ENCODE measurements at regions not wholly inside any gene's neighbourhood (a gene's known extent, or its start where the extent isn't known, plus 50 kb on each side); places are given as distances from the start of the nearest gene placed in this dataset.
"Not testable (repeated sequence)": the region's sequence is repeated elsewhere in the genome, so short reads cannot be mapped to it uniquely, and the experiment has no call there.

GRCh38 chr4:65227628-65228027 lies 442.7 kb downstream of the EPHA5 start:
- no peak overlapping the region for H3K4me3 ChIP-seq

DNA sequence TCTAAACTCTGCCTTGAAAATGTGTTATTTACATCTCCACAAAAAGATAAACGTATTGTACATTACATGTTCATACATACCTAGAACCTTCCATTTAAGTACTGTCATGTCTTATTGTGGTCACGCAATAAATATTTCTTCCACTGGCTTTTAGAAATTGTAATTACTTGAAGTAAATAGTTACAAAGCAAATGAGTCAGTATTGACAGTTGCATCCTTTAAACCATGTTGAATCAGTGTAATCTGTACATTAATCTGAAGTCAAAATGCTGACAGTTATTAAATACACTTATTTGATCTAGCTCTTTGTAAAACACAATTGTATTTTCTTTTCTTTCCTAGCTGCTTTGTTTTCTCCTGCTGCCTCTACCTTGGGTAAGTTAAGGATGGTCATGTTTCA lies 446.7 kb downstream of the EPHA5 start:
- H3K4me3 ChIP-seq, result no peak overlapping the region
- no peak for TF ChIP-seq CTCF (IDR thresholded peaks at IDR 0.05)
- H3K27ac ChIP-seq, result no peak overlapping the region
- DNase-seq (ENCODE audit: low spot score), result no peak

More at GRCh38 chr4:65227628-65228027, 442.7 kb downstream of the EPHA5 start:
- no peak for DNase-seq (ENCODE audit: low spot score)
- no peak for TF ChIP-seq CTCF (IDR thresholded peaks at IDR 0.05)
- H3K27ac ChIP-seq, result no peak overlapping the region

- DNase-seq (ENCODE audit: low spot score); H3K4me3 ChIP-seq; H3K27ac ChIP-seq: not testable (repeated sequence)
Measured at GRCh38 chr4:65223074-65223473, 447.2 kb downstream of the EPHA5 start.

DNA sequence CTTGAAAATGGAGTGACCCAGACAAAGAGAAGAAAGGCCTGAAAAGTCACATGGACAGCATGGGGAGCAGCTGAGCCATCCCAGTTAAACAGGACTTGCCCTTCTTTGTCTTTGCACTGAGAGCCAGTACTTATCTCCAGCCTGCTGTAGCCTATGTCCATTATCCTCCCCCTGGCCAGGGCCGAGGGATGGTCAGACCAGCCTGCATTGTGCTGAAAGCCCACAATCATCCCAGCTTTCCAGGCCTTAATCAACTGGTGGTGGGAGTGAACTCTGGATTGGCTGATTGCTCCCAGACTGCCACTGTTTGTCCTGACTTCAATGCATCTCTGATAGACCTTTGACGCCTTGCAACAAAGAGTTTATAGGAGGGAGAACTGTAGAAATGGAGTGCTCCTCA lies 453.1 kb downstream of the EPHA5 start:
- no peak for TF ChIP-seq CTCF (IDR thresholded peaks at IDR 0.05)
- no peak overlapping the region for H3K27ac ChIP-seq
- no peak for DNase-seq (ENCODE audit: low spot score)
- no peak overlapping the region for H3K4me3 ChIP-seq

- no peak for TF ChIP-seq CTCF (IDR thresholded peaks at IDR 0.05)
- Histone ChIP-seq H3K4me3 (no peak overlapping the region), H3K27ac (no peak overlapping the region)
- DNase-seq (ENCODE audit: low spot score), result no peak
Measured at GRCh38 chr4:65202853-65203236, 467.4 kb downstream of the EPHA5 start.

- no peak for TF ChIP-seq CTCF (IDR thresholded peaks at IDR 0.05)
- no peak for DNase-seq (ENCODE audit: low spot score)
- Histone ChIP-seq H3K27ac (no peak overlapping the region), H3K4me3 (no peak overlapping the region)
Measured at GRCh38 chr4:65202165-65202852, 468.0 kb downstream of the EPHA5 start.

GRCh38 chr4:65195666-65196065 lies 474.6 kb downstream of the EPHA5 start:
- TF ChIP-seq CTCF (IDR thresholded peaks at IDR 0.05), result no peak
- no peak for DNase-seq (ENCODE audit: low spot score)
- no peak overlapping the region for H3K27ac ChIP-seq
- H3K4me3 ChIP-seq, result no peak overlapping the region

All from coronary artery (tissue), 2 donors.